ENCODE measurements at regions not wholly inside any gene's neighbourhood (a gene's known extent, or its start where the extent isn't known, plus 50 kb on each side); places are given as distances from the start of the nearest gene placed in this dataset.

GRCh38 chr1:200354243-200354642, 55.6 kb downstream of the ZNF281 start:
- TF ChIP-seq FOXK2 (IDR thresholded peaks at IDR 0.05) (no peak), SP1 (IDR thresholded peaks at IDR 0.05) (no peak), SUZ12 (IDR thresholded peaks at IDR 0.05) (no peak), TARDBP (IDR thresholded peaks at IDR 0.05) (no peak), FOXM1 (IDR thresholded peaks at IDR 0.05; ENCODE audit: borderline replicate concordance) (no peak), ZNF384 (IDR thresholded peaks at IDR 0.05) (no peak), FOXA1 (IDR thresholded peaks at IDR 0.05) (no peak), NFRKB (IDR thresholded peaks at IDR 0.05) (no peak), ARNT (IDR thresholded peaks at IDR 0.05) (no peak), ELF4 (IDR thresholded peaks at IDR 0.05) (no peak)

Measured in HEK293T (cell line).